Mesothelial cell of epicardium (in vitro differentiated cells): ENCODE measurements at regions not wholly inside any gene's neighbourhood (a gene's known extent, or its start where the extent isn't known, plus 50 kb on each side); places are given as distances from the start of the nearest gene placed in this dataset.

Source experiments
- DNase-seq, 2 experiments: peaks; one replicate each; pipeline ENCODE4 v3.0.0; 2021; ENCODE audit warnings: low spot score in 2 of 2; ENCODE audit not compliant: unreplicated experiment in 2 of 2
- H3K27ac Mint-ChIP-seq: 2 replicates; pipeline ENCODE4 v1.8.0; 2021; ENCODE audit warnings: mixed read lengths
- H3K27me3 Mint-ChIP-seq: 2 replicates; pipeline ENCODE4 v1.8.0; 2021; ENCODE audit warnings: low read depth, mixed read lengths
- H3K36me3 Mint-ChIP-seq: 2 replicates; pipeline ENCODE4 v1.8.0; 2021; ENCODE audit warnings: mixed read lengths
- H3K4me1 Mint-ChIP-seq: 2 replicates; pipeline ENCODE4 v1.8.0; 2021; ENCODE audit warnings: mixed read lengths
- H3K4me3 Mint-ChIP-seq: 2 replicates; pipeline ENCODE4 v1.8.0; 2021; ENCODE audit warnings: mild to moderate bottlenecking, moderate library complexity, mixed read lengths
- H3K9me3 Mint-ChIP-seq: 2 replicates; pipeline ENCODE4 v1.8.0; 2021; ENCODE audit warnings: mixed read lengths
- TF ChIP-seq, protein P1 (sequence below): fragments of 200-600 bp; sonication (generic); IDR thresholded peaks from one replicate; pipeline ENCODE4 v1.5.0; 2021; ENCODE audit warnings: antibody characterized with exemption; ENCODE audit not compliant: unreplicated experiment

DNA sequence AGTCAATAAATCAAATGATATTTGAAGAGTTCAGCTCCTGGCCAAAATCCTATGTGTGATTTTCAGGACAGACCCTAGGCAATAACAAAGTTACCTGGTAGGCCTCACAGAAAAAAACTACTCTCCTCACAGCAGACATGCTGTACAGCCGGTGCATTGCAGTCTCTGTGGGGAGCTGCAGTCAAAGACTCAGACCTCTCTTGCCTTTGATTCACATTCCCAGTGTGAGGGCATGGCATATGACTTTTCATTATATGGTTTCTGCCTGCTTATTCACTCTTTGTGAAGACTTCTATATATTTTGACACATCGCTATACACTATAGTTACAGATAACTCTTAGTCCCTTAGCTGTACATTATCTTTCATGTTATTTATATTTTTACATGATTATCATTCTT is 2684.3 kb upstream of the PCDH20 start:
- Mint-ChIP-seq H3K27ac (no peak overlapping the region), H3K4me3 (no peak overlapping the region), H3K36me3 (no peaks in the 10 kb centered on the region), H3K27me3 (peaks cover 3% of the 10 kb centered on the region), H3K4me1 (peaks cover 6% of the 10 kb centered on the region), H3K9me3 (peaks cover 3% of the 10 kb centered on the region)
- DNase-seq: no peak
- TF ChIP-seq, protein P1, sequence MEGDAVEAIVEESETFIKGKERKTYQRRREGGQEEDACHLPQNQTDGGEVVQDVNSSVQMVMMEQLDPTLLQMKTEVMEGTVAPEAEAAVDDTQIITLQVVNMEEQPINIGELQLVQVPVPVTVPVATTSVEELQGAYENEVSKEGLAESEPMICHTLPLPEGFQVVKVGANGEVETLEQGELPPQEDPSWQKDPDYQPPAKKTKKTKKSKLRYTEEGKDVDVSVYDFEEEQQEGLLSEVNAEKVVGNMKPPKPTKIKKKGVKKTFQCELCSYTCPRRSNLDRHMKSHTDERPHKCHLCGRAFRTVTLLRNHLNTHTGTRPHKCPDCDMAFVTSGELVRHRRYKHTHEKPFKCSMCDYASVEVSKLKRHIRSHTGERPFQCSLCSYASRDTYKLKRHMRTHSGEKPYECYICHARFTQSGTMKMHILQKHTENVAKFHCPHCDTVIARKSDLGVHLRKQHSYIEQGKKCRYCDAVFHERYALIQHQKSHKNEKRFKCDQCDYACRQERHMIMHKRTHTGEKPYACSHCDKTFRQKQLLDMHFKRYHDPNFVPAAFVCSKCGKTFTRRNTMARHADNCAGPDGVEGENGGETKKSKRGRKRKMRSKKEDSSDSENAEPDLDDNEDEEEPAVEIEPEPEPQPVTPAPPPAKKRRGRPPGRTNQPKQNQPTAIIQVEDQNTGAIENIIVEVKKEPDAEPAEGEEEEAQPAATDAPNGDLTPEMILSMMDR: no peak

- no peak overlapping the region for H3K4me3 Mint-ChIP-seq
- H3K27ac Mint-ChIP-seq: no peak overlapping the region
- no peaks in the 10 kb centered on the region for H3K36me3 Mint-ChIP-seq
- H3K9me3 Mint-ChIP-seq: peaks cover 11% of the 10 kb centered on the region
- DNase-seq: no peak
- peaks cover 10% of the 10 kb centered on the region for H3K27me3 Mint-ChIP-seq
- peaks cover 25% of the 10 kb centered on the region for H3K4me1 Mint-ChIP-seq
- TF ChIP-seq, protein P1: no peak
Measured at GRCh38 chr13:64090311-64090710, 2674.7 kb upstream of the PCDH20 start.

GRCh38 chr13:64088491-64088890 is 2672.8 kb upstream of the PCDH20 start:
- peaks cover 5% of the 10 kb centered on the region for H3K9me3 Mint-ChIP-seq
- H3K27me3 Mint-ChIP-seq: peaks cover 4% of the 10 kb centered on the region
- no peaks in the 10 kb centered on the region for H3K36me3 Mint-ChIP-seq
- H3K4me1 Mint-ChIP-seq: peaks cover 22% of the 10 kb centered on the region
- H3K4me3 Mint-ChIP-seq: no peak overlapping the region
- H3K27ac Mint-ChIP-seq: no peak overlapping the region
- TF ChIP-seq, protein P1: no peak
- no peak for DNase-seq

DNA sequence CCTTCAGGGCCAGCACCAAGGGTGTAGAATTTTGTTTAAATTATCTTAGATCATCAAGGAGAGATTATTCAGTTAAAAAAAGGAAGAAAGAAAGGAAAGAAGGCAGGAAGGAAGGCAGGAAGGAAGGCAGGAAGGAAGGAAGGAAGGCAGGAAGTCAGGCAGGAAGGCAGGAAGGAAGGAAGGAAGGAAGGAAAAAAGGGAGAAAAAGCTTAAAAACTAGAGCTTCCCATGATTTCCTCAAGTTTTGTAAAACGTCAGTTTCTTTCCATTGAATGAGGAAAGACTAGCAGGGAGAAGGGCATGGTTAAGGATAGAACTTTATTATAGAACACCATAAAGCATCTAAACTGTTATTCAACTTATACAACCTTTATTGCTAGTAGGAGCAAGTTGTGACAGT is 2672.0 kb upstream of the PCDH20 start:
- no peak overlapping the region for H3K27ac Mint-ChIP-seq
- H3K4me3 Mint-ChIP-seq: no peak overlapping the region
- peaks cover 22% of the 10 kb centered on the region for H3K4me1 Mint-ChIP-seq
- DNase-seq: no peak
- TF ChIP-seq, protein P1: no peak
- peaks cover 4% of the 10 kb centered on the region for H3K27me3 Mint-ChIP-seq
- peaks cover 13% of the 10 kb centered on the region for H3K9me3 Mint-ChIP-seq
- H3K36me3 Mint-ChIP-seq: peaks cover 2% of the 10 kb centered on the region

DNA sequence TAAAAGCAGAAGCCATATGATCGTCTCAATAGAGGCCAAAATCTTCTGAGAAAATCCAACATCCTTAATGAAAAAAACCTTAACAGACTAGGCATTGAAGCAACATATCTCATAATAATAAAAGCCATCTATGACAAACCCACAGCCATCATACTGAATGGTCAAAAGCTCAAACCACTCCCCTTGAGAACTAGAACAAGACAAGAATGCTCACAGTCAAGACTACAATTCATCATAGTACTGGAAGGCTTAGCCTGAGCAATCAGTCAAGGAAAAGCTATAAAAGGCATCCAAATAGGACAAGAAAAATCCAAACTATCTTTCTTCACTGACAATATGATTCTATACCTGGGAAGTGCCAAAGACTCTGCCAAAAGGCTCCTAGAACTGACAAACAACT is 2668.2 kb upstream of the PCDH20 start:
- H3K27me3 Mint-ChIP-seq: peaks cover 3% of the 10 kb centered on the region
- peaks cover 2% of the 10 kb centered on the region for H3K36me3 Mint-ChIP-seq
- TF ChIP-seq, protein P1: no peak
- no peak overlapping the region for H3K27ac Mint-ChIP-seq
- H3K4me1 Mint-ChIP-seq: peaks cover 14% of the 10 kb centered on the region
- peaks cover 21% of the 10 kb centered on the region for H3K9me3 Mint-ChIP-seq
- no peak for DNase-seq
- no peak overlapping the region for H3K4me3 Mint-ChIP-seq

GRCh38 chr13:64083396-64083795 is 2667.7 kb upstream of the PCDH20 start:
- Mint-ChIP-seq H3K36me3 (peaks cover 2% of the 10 kb centered on the region), H3K27me3 (peaks cover 3% of the 10 kb centered on the region), H3K9me3 (peaks cover 21% of the 10 kb centered on the region), H3K4me3 (no peak overlapping the region), H3K27ac (no peak overlapping the region), H3K4me1 (peaks cover 12% of the 10 kb centered on the region)
- TF ChIP-seq, protein P1: no peak
- no peak for DNase-seq
